ENCODE measurements at regions not wholly inside any gene's neighbourhood (a gene's known extent, or its start where the extent isn't known, plus 50 kb on each side); places are given as distances from the start of the nearest gene placed in this dataset.
A peak's percentile ranks its signal among the peaks of the same experiment; 100 is the strongest.

DNA sequence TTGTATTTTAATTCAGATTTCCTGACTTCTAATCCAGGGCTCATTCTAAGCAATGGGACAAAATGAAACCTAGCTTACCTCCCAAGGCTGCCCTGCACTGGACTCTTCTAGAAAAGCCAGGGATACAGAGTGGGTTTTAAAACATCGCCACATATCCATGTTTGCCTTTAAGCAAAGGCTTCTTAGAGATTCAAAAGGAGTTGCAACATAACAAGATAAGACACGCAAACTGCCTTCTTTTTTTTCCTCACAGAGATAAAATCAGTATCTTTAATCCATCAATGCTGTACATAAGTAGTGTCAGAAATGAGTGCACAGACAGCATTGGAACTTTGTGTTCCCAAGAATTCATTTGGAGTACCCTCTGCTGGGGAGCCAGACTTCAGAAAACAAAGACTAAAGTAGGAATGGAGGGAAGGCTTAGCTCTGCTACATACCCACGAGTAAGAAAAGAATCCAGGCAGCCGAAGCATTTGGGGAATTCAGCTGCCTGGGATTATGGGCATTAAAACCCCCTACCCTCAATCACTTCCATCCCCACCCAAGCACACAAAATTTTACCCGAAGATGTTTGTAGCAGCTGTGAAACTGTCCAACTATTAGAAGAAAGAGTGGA is 427.8 kb downstream of the ARL4A start:
- Histone ChIP-seq H3K4me3 (ENCODE audit: low read length in 2 of 2) (no peak overlapping the region), H2BK15ac (ENCODE audit: low read length) (no peak overlapping the region)
- DNase-seq (ENCODE audit: low spot score) = peak; percentile 39

DNA sequence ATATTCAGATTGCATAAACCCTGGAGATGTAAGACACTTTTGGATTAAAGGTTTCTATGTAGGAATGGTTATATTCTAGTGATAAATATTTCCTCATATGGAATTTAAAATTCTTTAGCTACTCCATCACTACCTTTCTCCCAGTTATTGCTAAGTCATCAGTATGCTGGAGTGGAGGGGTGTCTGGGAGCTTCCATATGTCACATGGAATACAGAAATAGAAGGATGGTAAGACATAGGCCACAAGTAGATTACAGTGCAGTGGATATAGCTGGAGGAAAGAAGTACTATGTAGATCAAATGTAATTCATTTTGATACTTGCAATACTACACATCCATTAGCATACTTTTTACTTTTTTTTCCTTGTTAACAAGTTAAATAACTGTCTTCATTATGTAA is 428.4 kb downstream of the ARL4A start:
- Histone ChIP-seq H4K8ac (ENCODE audit: low read depth, low read length) (no peak overlapping the region), H3K4me1 (ENCODE audit: control insufficient read depth in 2 of 2, insufficient read depth in 1 of 2, low read depth in 1 of 2, low read length in 2 of 2) (peaks cover 5% of the 10 kb centered on the region in 2 donors), H2BK15ac (ENCODE audit: low read length) (no peak overlapping the region), H3K9ac (ENCODE audit: low read depth, low read length, poor library complexity) (no peak overlapping the region), H3K4me2 (ENCODE audit: insufficient read depth, low read length, poor library complexity, severe bottlenecking) (no peak overlapping the region), H2AK5ac (ENCODE audit: low read depth, low read length) (no peak overlapping the region), H2BK5ac (ENCODE audit: low read length) (no peak overlapping the region), H3K23ac (ENCODE audit: low read depth, low read length, poor library complexity) (no peak overlapping the region), H3K79me1 (ENCODE audit: low read depth, low read length) (no peaks in the 10 kb centered on the region), H3K27ac (replicated peaks; ENCODE audit: low read length) (no peak overlapping the region), H3K27me3 (ENCODE audit: control insufficient read depth in 3 of 3, insufficient read depth in 3 of 3, low read depth in 1 of 3, low read length in 3 of 3) (no peaks in the 10 kb centered on the region), H3K18ac (ENCODE audit: low read length) (no peak overlapping the region), H3K36me3 (replicated peaks in 1 of 2; ENCODE audit: control insufficient read depth in 2 of 2, insufficient read depth in 2 of 2, low read length in 2 of 2) (no peaks in the 10 kb centered on the region), H4K91ac (ENCODE audit: low read depth, low read length, poor library complexity) (no peak overlapping the region), H2BK120ac (ENCODE audit: low read depth, low read length) (no peak overlapping the region), H2BK12ac (ENCODE audit: low read length) (no peak overlapping the region), H3K9me3 (replicated peaks in 1 of 2; ENCODE audit: control insufficient read depth in 2 of 2, insufficient read depth in 1 of 2, low read depth in 1 of 2, low read length in 2 of 2) (peaks cover 0 to 4% of the 10 kb centered on the region in 2 donors), H3K4ac (ENCODE audit: low read length) (no peak overlapping the region), H3K4me3 (ENCODE audit: low read length in 2 of 2) (no peak overlapping the region), H3K14ac (ENCODE audit: low read length) (no peak overlapping the region), H2AFZ (ENCODE audit: low read length) (no peak overlapping the region)
- DNase-seq (ENCODE audit: low spot score) = no peak

More for the DNA sequence above, 427.8 kb downstream of the ARL4A start:
- Histone ChIP-seq H3K14ac (ENCODE audit: low read length) (no peak overlapping the region), H2AK5ac (ENCODE audit: low read depth, low read length) (no peak overlapping the region), H3K27ac (replicated peaks; ENCODE audit: low read length) (peak overlapping the region; percentile 47), H2BK120ac (ENCODE audit: low read depth, low read length) (no peak overlapping the region), H3K4me1 (ENCODE audit: control insufficient read depth in 2 of 2, insufficient read depth in 1 of 2, low read depth in 1 of 2, low read length in 2 of 2) (peaks cover 5% of the 10 kb centered on the region in 2 donors), H2AFZ (ENCODE audit: low read length) (peak overlapping the region; percentile 77), H3K23ac (ENCODE audit: low read depth, low read length, poor library complexity) (no peak overlapping the region), H2BK5ac (ENCODE audit: low read length) (no peak overlapping the region), H4K91ac (ENCODE audit: low read depth, low read length, poor library complexity) (no peak overlapping the region), H4K8ac (ENCODE audit: low read depth, low read length) (no peak overlapping the region), H3K36me3 (replicated peaks in 1 of 2; ENCODE audit: control insufficient read depth in 2 of 2, insufficient read depth in 2 of 2, low read length in 2 of 2) (no peaks in the 10 kb centered on the region), H3K4me2 (ENCODE audit: insufficient read depth, low read length, poor library complexity, severe bottlenecking) (no peak overlapping the region), H3K18ac (ENCODE audit: low read length) (no peak overlapping the region), H3K9me3 (replicated peaks in 1 of 2; ENCODE audit: control insufficient read depth in 2 of 2, insufficient read depth in 1 of 2, low read depth in 1 of 2, low read length in 2 of 2) (peaks cover 0 to 4% of the 10 kb centered on the region in 2 donors), H3K4ac (ENCODE audit: low read length) (no peak overlapping the region), H3K79me1 (ENCODE audit: low read depth, low read length) (no peaks in the 10 kb centered on the region), H3K27me3 (ENCODE audit: control insufficient read depth in 3 of 3, insufficient read depth in 3 of 3, low read depth in 1 of 3, low read length in 3 of 3) (no peaks in the 10 kb centered on the region), H2BK12ac (ENCODE audit: low read length) (no peak overlapping the region), H3K9ac (ENCODE audit: low read depth, low read length, poor library complexity) (no peak overlapping the region)
- no CpG with 5 or more reads among the region's 5 CpGs for WGBS, 2 donors (ENCODE audit: extremely low coverage in 2 of 2, insufficient read length in 2 of 2, insufficient replicate concordance in 1 of 2)

DNA sequence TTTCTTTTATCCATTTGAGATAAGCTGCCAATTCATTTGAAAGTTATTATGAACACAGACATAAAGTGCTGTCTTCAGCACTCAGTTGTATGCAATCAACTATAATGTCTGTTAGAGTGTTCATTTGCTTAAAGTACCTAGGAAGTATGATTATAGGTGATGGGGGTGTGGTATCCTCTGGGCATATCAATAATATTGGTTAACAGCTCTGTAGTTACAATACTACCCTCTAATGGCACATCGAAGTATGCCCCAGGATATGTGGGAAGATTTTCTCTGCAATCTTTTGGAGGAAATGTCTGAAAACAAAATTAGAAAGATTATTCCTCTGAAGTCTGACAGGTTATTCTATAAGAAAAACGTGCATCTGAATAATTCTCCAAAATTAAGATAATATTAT is 429.7 kb downstream of the ARL4A start:
- H3K18ac ChIP-seq (ENCODE audit: low read length) = no peak overlapping the region
- no peak overlapping the region for H4K8ac ChIP-seq (ENCODE audit: low read depth, low read length)
- peaks cover 5% of the 10 kb centered on the region in 2 donors for H3K4me1 ChIP-seq (ENCODE audit: control insufficient read depth in 2 of 2, insufficient read depth in 1 of 2, low read depth in 1 of 2, low read length in 2 of 2)
- no CpG with 5 or more reads among the region's 2 CpGs for WGBS, 2 donors (ENCODE audit: extremely low coverage in 2 of 2, insufficient read length in 2 of 2, insufficient replicate concordance in 1 of 2)
- no peak for DNase-seq (ENCODE audit: low spot score)
- no peak overlapping the region for H3K27ac ChIP-seq (replicated peaks; ENCODE audit: low read length)
- H3K36me3 ChIP-seq (replicated peaks in 1 of 2; ENCODE audit: control insufficient read depth in 2 of 2, insufficient read depth in 2 of 2, low read length in 2 of 2) = no peaks in the 10 kb centered on the region
- no peak overlapping the region for H2BK15ac ChIP-seq (ENCODE audit: low read length)
- no peaks in the 10 kb centered on the region for H3K27me3 ChIP-seq (ENCODE audit: control insufficient read depth in 3 of 3, insufficient read depth in 3 of 3, low read depth in 1 of 3, low read length in 3 of 3)
- no peak overlapping the region for H2AK5ac ChIP-seq (ENCODE audit: low read depth, low read length)
- no peak overlapping the region for H3K4me3 ChIP-seq (ENCODE audit: low read length in 2 of 2)
- no peak overlapping the region for H2AFZ ChIP-seq (ENCODE audit: low read length)
- peaks cover 0 to 4% of the 10 kb centered on the region in 2 donors for H3K9me3 ChIP-seq (replicated peaks in 1 of 2; ENCODE audit: control insufficient read depth in 2 of 2, insufficient read depth in 1 of 2, low read depth in 1 of 2, low read length in 2 of 2)
- no peak overlapping the region for H3K9ac ChIP-seq (ENCODE audit: low read depth, low read length, poor library complexity)
- no peak overlapping the region for H3K14ac ChIP-seq (ENCODE audit: low read length)
- no peak overlapping the region for H3K4me2 ChIP-seq (ENCODE audit: insufficient read depth, low read length, poor library complexity, severe bottlenecking)
- no peak overlapping the region for H4K91ac ChIP-seq (ENCODE audit: low read depth, low read length, poor library complexity)
- no peak overlapping the region for H3K23ac ChIP-seq (ENCODE audit: low read depth, low read length, poor library complexity)
- no peak overlapping the region for H3K4ac ChIP-seq (ENCODE audit: low read length)
- H2BK5ac ChIP-seq (ENCODE audit: low read length) = no peak overlapping the region
- H2BK12ac ChIP-seq (ENCODE audit: low read length) = no peak overlapping the region
- no peaks in the 10 kb centered on the region for H3K79me1 ChIP-seq (ENCODE audit: low read depth, low read length)
- no peak overlapping the region for H2BK120ac ChIP-seq (ENCODE audit: low read depth, low read length)

DNA sequence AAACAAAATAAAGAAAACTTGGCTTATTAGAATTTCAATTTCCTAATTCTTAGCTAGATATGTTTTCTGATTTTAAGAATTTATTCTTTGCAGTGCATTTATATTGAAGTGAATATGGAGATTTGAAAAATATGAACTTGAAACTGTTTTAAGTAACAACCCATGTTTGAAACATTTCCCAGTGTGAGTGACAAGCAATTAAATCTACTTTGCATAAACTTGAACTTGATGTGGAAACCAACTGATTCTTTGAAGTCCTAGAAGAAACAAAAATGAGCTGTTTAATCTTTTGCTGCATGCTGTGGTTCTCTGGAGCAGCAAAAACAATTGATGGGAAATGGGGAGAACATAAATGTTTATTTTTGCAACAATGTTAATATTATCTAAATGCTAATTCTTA is 430.2 kb downstream of the ARL4A start:
- H2BK15ac ChIP-seq (ENCODE audit: low read length) = no peak overlapping the region
- no peak overlapping the region for H2AFZ ChIP-seq (ENCODE audit: low read length)
- H3K14ac ChIP-seq (ENCODE audit: low read length) = no peak overlapping the region
- no peaks in the 10 kb centered on the region for H3K27me3 ChIP-seq (ENCODE audit: control insufficient read depth in 3 of 3, insufficient read depth in 3 of 3, low read depth in 1 of 3, low read length in 3 of 3)
- H3K9ac ChIP-seq (ENCODE audit: low read depth, low read length, poor library complexity) = no peak overlapping the region
- no peak overlapping the region for H3K4ac ChIP-seq (ENCODE audit: low read length)
- no peak overlapping the region for H3K4me3 ChIP-seq (ENCODE audit: low read length in 2 of 2)
- H3K23ac ChIP-seq (ENCODE audit: low read depth, low read length, poor library complexity) = no peak overlapping the region
- no peak overlapping the region for H2BK12ac ChIP-seq (ENCODE audit: low read length)
- no peak overlapping the region for H4K8ac ChIP-seq (ENCODE audit: low read depth, low read length)
- no peak overlapping the region for H4K91ac ChIP-seq (ENCODE audit: low read depth, low read length, poor library complexity)
- no peak overlapping the region for H2BK120ac ChIP-seq (ENCODE audit: low read depth, low read length)
- no peak overlapping the region for H2AK5ac ChIP-seq (ENCODE audit: low read depth, low read length)
- H3K18ac ChIP-seq (ENCODE audit: low read length) = no peak overlapping the region
- H3K79me1 ChIP-seq (ENCODE audit: low read depth, low read length) = no peaks in the 10 kb centered on the region
- H3K4me1 ChIP-seq (ENCODE audit: control insufficient read depth in 2 of 2, insufficient read depth in 1 of 2, low read depth in 1 of 2, low read length in 2 of 2) = peaks cover 5% of the 10 kb centered on the region in 2 donors
- DNase-seq (ENCODE audit: low spot score) = no peak
- H3K27ac ChIP-seq (replicated peaks; ENCODE audit: low read length) = no peak overlapping the region
- H3K9me3 ChIP-seq (replicated peaks in 1 of 2; ENCODE audit: control insufficient read depth in 2 of 2, insufficient read depth in 1 of 2, low read depth in 1 of 2, low read length in 2 of 2) = peaks cover 0 to 4% of the 10 kb centered on the region in 2 donors
- no peak overlapping the region for H2BK5ac ChIP-seq (ENCODE audit: low read length)
- no peak overlapping the region for H3K4me2 ChIP-seq (ENCODE audit: insufficient read depth, low read length, poor library complexity, severe bottlenecking)
- no peaks in the 10 kb centered on the region for H3K36me3 ChIP-seq (replicated peaks in 1 of 2; ENCODE audit: control insufficient read depth in 2 of 2, insufficient read depth in 2 of 2, low read length in 2 of 2)

Data from neuronal stem cell (in vitro differentiated cells).